ENCODE measurements at regions not wholly inside any gene's neighbourhood (a gene's known extent, or its start where the extent isn't known, plus 50 kb on each side); places are given as distances from the start of the nearest gene placed in this dataset.

- H3K23ac ChIP-seq (ENCODE audit: insufficient read length, low read depth, low read length): no peak overlapping the region
- Mint-ChIP-seq H3K27me3 (ENCODE audit: low read depth) (peaks cover 11% of the 10 kb centered on the region), H3K9me3 (no peaks in the 10 kb centered on the region), H3K4me1 (peaks cover 15% of the 10 kb centered on the region in 2 experiments), H3K27ac (peak overlapping the region in 2 of 3 experiments; percentile 4 to 84; a peak in 3 of 7 replicates), H3K4me3 (no peak overlapping the region), H3K36me3 (ENCODE audit: insufficient read depth in 1 of 3, low read depth in 3 of 3) (no peaks in the 10 kb centered on the region)
- H3K4me1 ChIP-seq (ENCODE audit: insufficient read depth, low read length): no peaks in the 10 kb centered on the region
- H3K4me2 ChIP-seq (ENCODE audit: insufficient read depth, insufficient read length, low read length): no peak overlapping the region
- H2AK5ac ChIP-seq (ENCODE audit: insufficient read length, low read length): no peak overlapping the region
- H2BK120ac ChIP-seq (ENCODE audit: low read depth, low read length, poor library complexity, severe bottlenecking): no peak overlapping the region
- no peak overlapping the region for H4K8ac ChIP-seq (replicated peaks; ENCODE audit: insufficient read length, low read depth, low read length)
- H3K27me3 ChIP-seq (ENCODE audit: insufficient read depth, low read length): no peaks in the 10 kb centered on the region
- DNase-seq: peak; percentile 54
- H3K23me2 ChIP-seq (ENCODE audit: insufficient read length, low read depth, low read length, poor library complexity, severe bottlenecking): no peaks in the 10 kb centered on the region
- no peak overlapping the region for H2BK20ac ChIP-seq (ENCODE audit: low read depth, low read length, poor library complexity, severe bottlenecking)
- H4K91ac ChIP-seq (ENCODE audit: insufficient read length, low read depth, low read length): no peak overlapping the region
- H2BK12ac ChIP-seq (ENCODE audit: insufficient read length, low read depth, low read length): no peak overlapping the region
- H2BK5ac ChIP-seq (ENCODE audit: insufficient read length, low read length): no peak overlapping the region
- no peaks in the 10 kb centered on the region for H4K20me1 ChIP-seq (ENCODE audit: control insufficient read depth, insufficient read depth, insufficient read length)
- H4K5ac ChIP-seq (ENCODE audit: insufficient read length, low read depth, low read length): no peak overlapping the region
- H3K18ac ChIP-seq (ENCODE audit: insufficient read length, low read depth, low read length): no peak overlapping the region
- no peak overlapping the region for H3K27ac ChIP-seq (ENCODE audit: insufficient read length, low read depth, low read length)
- no peak overlapping the region for H2BK15ac ChIP-seq (ENCODE audit: low read depth, low read length)
- no peak overlapping the region for H2AFZ ChIP-seq (ENCODE audit: low read length)
- no peak overlapping the region for H3T11ph ChIP-seq (ENCODE audit: low read length)
- no peak overlapping the region for H3K4ac ChIP-seq (ENCODE audit: low read depth, low read length)
- H3K14ac ChIP-seq (ENCODE audit: insufficient read depth, low read length): no peak overlapping the region
- TF ChIP-seq CTCF (conservative IDR thresholded peaks at IDR 0.05): peak; percentile 58
- WGBS (ENCODE audit: extremely low coverage, insufficient read length, low lambda C conversion rate): no CpG with 5 or more reads among the region's 6 CpGs
- no peak overlapping the region for H3K9ac ChIP-seq (ENCODE audit: extremely low read depth, insufficient read length, low read length)
- H3K56ac ChIP-seq (ENCODE audit: insufficient read length, low read depth, low read length): no peak overlapping the region
- no peaks in the 10 kb centered on the region for H3K9me3 ChIP-seq (ENCODE audit: control insufficient read depth, low read depth, low read length)
- no peaks in the 10 kb centered on the region for H3K79me2 ChIP-seq (ENCODE audit: insufficient read depth, low read length)
- no peaks in the 10 kb centered on the region for H3K79me1 ChIP-seq (ENCODE audit: insufficient read depth, low read depth, low read length, poor library complexity, severe bottlenecking)
These were observed 267.2 kb downstream of the HRH4 start for GRCh38 chr18:24727685-24728084.
